Sigmoid colon (tissue), 4 donors: ENCODE measurements at regions not wholly inside any gene's neighbourhood (a gene's known extent, or its start where the extent isn't known, plus 50 kb on each side); places are given as distances from the start of the nearest gene placed in this dataset.

Experiments
- EP300 ChIP-seq, 4 donors: sonication (generic); formaldehyde crosslinking; IDR thresholded peaks; one replicate each; pipeline ENCODE4 v1.6.1; 2017; ENCODE audit warnings: antibody characterized with exemption in 4 of 4
- POLR2A ChIP-seq, 2 donors: fragments of 450-650 bp; IDR thresholded peaks; one replicate each; pipeline ENCODE4 v1.6.1; 2016; ENCODE audit warnings: antibody characterized with exemption in 2 of 2, mild to moderate bottlenecking in 2 of 2, moderate library complexity in 2 of 2
- POLR2AphosphoS5 ChIP-seq, 4 donors: sonication (generic); formaldehyde crosslinking; IDR thresholded peaks; one replicate each; pipeline ENCODE4 v1.6.1; 2017; ENCODE audit warnings: antibody characterized with exemption in 4 of 4
- TF ChIP-seq, protein P1 (sequence below), 4 experiments: fragments of 450-650 bp in 3 of 4; fragments of 200-600 bp in 1 of 4; IDR thresholded peaks; one replicate each; pipeline ENCODE4 v1.5.1; 2016 to 2019; ENCODE audit warnings: antibody characterized with exemption in 4 of 4, mild to moderate bottlenecking in 3 of 4, moderate library complexity in 2 of 4

DNA sequence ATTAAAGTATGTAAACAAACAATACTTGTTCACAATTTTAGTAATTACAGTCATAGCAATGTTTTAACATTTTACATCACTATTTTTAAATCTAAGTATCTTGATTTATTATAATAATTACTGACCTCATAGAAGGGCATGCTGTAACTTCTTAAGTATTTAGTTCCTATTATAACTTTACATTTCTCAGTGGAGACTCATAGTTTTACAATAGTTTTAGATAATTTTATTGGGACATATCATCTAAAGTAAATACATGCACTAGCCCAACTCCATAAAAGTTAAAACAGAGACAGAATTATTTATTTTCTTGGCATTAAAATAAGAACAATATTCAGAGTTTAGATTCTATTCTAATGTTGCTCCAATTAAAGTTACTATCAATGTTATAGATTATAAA is 466.5 kb upstream of the BCHE start:
- TF ChIP-seq, protein P1, sequence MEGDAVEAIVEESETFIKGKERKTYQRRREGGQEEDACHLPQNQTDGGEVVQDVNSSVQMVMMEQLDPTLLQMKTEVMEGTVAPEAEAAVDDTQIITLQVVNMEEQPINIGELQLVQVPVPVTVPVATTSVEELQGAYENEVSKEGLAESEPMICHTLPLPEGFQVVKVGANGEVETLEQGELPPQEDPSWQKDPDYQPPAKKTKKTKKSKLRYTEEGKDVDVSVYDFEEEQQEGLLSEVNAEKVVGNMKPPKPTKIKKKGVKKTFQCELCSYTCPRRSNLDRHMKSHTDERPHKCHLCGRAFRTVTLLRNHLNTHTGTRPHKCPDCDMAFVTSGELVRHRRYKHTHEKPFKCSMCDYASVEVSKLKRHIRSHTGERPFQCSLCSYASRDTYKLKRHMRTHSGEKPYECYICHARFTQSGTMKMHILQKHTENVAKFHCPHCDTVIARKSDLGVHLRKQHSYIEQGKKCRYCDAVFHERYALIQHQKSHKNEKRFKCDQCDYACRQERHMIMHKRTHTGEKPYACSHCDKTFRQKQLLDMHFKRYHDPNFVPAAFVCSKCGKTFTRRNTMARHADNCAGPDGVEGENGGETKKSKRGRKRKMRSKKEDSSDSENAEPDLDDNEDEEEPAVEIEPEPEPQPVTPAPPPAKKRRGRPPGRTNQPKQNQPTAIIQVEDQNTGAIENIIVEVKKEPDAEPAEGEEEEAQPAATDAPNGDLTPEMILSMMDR (IDR thresholded peaks at IDR 0.05): no peak
- TF ChIP-seq EP300 (IDR thresholded peaks at IDR 0.05) (no peak), POLR2A (IDR thresholded peaks at IDR 0.05) (no peak), POLR2AphosphoS5 (IDR thresholded peaks at IDR 0.05) (no peak)
